ENCODE measurements at regions not wholly inside any gene's neighbourhood (a gene's known extent, or its start where the extent isn't known, plus 50 kb on each side); places are given as distances from the start of the nearest gene placed in this dataset.
A peak's percentile ranks its signal among the peaks of the same experiment; 100 is the strongest.

GRCh38 chr6:40912158-40912946, 126.7 kb downstream of the UNC5CL start:
- peak; percentile 74 for DNase-seq (ENCODE audit: low read depth)

- DNase-seq (ENCODE audit: low read depth): no peak
These were observed 128.6 kb downstream of the UNC5CL start for GRCh38 chr6:40910260-40910893.

DNA sequence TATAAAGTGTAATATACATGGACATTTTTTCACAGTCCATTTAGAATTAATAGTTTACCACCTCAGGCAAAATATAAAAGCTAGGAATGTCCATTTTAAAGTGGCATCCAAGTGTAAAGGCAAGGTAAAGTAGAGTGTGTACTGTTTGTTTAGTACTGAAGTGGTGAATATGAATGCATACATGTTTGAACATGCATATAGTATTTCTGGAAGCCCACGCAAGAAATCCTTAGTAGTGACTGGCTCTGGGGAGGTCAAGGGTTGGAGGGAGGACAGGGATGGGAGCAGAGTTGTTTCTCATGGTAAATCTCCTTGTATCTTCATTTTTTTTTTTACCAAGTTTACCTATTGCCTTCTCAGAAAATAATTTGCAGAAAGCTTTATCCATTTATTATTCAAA, 129.2 kb downstream of the UNC5CL start:
- DNase-seq (ENCODE audit: low read depth): no peak

DNA sequence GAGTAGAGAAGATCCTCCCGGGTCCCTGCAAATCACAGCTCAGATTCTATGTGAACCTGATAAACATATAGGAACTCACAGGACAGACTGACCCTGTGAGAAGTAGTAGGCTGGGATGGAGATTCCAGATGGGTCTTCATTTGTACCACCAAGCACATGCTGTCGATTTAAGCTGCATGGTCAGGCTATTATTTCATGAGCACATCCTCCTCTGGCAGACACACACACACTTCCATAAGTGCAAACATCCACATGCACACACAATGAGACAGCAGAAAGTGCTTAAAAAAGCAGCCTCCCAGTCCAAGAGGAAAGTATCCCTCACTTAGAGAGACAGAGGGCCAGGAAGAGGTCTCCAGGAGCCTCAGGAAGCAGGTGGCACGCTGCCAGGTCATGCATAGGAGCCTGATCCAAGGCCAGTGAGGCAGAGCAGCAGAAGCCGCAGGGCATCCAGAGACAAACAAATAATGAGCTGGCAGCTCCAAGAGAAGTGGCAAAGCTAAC, 131.8 kb downstream of the UNC5CL start:
- DNase-seq (ENCODE audit: low read depth): peak; percentile 6

- DNase-seq (ENCODE audit: low read depth): no peak
These were observed 132.3 kb downstream of the UNC5CL start for GRCh38 chr6:40906759-40907158.

GRCh38 chr6:40904583-40905194, 134.3 kb downstream of the UNC5CL start:
- DNase-seq (ENCODE audit: low read depth): no peak

- DNase-seq (ENCODE audit: low read depth): no peak
These were observed 135.6 kb downstream of the UNC5CL start for GRCh38 chr6:40903456-40903855.

DNA sequence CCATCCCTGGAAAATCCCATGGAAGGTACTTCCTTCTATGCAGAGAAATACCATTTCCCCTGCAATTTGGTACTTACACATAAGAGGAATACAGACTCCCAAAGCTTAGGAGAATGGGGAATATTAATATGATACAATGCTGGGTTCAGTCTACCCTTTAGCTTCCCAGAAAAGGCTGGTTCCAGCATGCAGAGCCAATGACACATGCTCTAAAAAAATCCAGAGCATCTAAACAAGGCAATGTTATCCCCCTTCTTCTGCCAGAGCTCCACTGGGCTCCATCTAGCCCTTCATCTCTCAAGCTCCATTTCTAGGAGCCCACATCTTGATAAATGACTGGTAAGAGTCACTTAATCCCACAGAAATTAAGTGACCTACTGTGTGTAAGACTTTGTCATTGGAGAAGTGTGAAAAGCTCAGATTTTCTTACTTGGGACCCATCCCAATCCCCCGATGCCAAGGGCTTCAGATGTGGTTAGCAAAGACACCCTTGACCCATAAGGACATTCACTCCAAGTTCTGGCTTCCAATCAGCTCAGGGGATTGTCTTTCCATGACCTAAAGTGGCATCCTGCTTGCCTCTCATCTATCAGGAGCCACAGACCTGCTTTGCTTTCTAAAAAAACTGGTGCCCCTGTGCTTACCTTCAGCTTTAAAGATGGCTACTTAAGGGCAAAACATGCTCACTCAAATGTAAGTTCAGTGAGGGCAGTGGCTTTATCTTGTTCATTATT, 137.5 kb downstream of the UNC5CL start:
- peak; percentile 64 for DNase-seq (ENCODE audit: low read depth)

- DNase-seq (ENCODE audit: low read depth): peak; percentile 85
These were observed 138.2 kb downstream of the UNC5CL start for GRCh38 chr6:40900791-40901190.

GRCh38 chr6:40899684-40900155, 139.3 kb downstream of the UNC5CL start:
- DNase-seq (ENCODE audit: low read depth): no peak

- no peak for DNase-seq (ENCODE audit: low read depth)
These were observed 140.9 kb downstream of the UNC5CL start for GRCh38 chr6:40898073-40898472.

DNA sequence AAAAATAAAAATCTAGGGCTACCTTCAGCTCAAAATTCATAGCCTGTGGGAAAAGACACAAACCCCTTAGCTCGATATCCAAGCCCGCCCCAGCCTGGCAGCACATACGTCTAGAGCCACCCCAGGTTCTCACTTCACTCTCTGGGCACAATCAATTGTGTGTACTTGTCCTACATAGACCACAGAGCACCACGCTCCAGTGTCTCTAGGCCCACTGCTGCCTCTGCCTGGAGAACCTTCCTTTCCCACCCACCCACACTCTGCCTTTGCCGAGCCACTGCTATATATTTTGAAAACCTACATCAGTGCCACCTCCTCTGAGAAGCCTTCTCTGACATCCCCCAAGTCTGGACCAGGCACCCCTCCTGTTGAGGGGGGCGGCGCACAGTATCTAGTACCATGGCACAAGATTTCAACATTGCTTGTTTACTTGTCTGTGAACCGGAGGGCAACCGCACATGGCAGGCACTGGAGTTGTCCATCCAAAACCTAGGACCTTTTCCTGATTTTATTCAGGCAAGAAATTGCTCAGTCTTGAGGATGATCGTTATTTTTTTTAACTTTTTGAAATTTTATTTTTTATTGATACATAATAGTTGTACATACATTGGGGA, 141.5 kb downstream of the UNC5CL start:
- DNase-seq (ENCODE audit: low read depth): no peak

DNA sequence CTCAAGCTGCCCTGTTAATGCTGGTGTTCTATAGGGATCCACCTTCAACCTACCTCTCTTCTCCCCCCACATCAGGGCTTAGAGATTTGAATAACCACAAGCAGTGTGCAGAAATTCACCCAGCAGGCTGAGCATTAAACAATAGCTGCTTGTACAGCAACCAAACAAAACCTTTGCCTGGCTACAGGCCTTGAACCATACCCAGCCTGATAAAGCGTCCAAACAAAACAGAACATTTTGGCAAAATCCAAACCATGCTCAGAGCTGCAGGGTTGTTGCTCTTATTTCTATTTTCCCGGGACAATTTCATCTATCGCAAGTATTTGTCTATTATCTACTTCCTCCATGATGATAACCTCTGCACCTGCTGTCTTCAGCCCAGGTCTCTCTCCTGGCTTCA, 142.3 kb downstream of the UNC5CL start:
- no peak for DNase-seq (ENCODE audit: low read depth)

- peak; percentile 85 for DNase-seq (ENCODE audit: low read depth)
These were observed 143.8 kb downstream of the UNC5CL start for GRCh38 chr6:40894962-40895799.

DNA sequence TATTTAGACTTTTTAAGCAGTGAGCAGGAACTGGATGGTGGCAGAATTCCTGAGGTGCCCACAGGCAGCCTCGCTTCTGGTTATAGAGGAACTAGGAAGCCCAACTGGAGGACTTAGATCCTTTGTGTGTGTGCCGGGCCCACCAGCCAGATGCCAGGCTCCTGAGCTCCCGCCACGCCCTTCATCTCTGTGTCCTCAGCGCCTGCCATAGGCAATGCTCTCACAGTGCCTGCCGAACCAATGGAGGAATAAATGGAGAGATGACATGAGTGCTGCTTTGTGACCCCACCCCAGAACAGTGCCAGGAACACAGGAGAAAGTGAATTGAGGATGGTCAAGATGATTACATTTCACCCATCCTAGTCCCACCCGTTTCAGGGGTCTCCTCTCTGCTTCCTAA, 146.0 kb downstream of the UNC5CL start:
- no peak for DNase-seq (ENCODE audit: low read depth)

- no peak for DNase-seq (ENCODE audit: low read depth)
These were observed 146.8 kb downstream of the UNC5CL start for GRCh38 chr6:40892223-40892622.

DNA sequence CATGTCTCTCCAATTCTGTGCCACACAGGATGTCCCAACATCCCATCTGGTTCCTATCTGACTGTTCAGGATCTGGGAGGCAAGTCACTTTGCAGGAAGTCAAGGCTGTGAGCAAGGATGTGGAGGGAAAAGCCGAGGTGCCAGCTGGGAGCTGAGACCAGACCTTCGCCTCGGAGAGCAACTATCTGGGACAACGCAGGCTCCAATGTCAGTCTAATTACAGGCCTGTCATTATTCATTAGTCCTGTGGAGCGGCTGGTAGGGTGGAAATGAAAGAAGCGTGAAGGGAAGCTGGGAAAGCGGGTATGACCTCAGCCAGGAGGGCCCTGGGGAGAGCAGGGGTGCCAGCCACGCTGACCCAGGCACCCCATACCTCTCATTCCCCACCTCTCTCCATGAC, 147.3 kb downstream of the UNC5CL start:
- no peak for DNase-seq (ENCODE audit: low read depth)

- no peak for DNase-seq (ENCODE audit: low read depth)
These were observed 147.9 kb downstream of the UNC5CL start for GRCh38 chr6:40891131-40891530.

DNA sequence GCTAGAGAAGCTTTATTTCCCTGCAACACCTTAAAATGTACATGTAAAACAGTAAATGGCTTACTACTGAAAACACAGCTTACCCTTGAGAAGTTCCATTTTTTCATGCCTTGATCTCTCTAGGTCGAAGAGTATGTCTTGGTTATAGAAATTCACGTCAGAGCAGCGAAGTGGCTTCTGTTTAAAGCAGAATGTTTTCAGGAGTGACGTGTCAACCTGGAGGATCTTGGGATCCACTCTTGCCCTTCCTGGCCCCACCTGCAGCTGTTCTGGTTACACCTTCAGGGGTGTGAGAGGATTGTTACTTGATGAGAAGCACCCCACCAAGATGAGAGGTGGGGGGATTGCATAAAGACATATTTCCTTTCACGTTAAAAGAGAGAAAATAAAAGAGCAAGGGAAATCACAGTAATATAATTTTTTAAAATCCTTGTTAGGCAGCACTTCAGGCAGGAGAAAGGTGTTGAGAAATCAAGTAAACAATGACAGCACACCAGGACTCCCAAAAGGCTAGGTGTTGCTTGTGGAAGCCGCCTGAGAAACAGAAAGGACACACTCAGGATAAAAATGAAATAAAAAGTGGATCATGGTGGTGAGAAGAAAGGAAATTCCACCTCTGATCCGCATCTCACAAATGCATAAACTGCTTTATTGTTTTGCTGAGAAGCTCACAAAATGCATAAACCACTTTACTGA, 149.7 kb downstream of the UNC5CL start:
- DNase-seq (ENCODE audit: low read depth): no peak

All from myocyte (in vitro differentiated cells).